ENCODE measurements at regions not wholly inside any gene's neighbourhood (a gene's known extent, or its start where the extent isn't known, plus 50 kb on each side); places are given as distances from the start of the nearest gene placed in this dataset.

- DNase-seq, result no peak
Measured at GRCh38 chr18:27825689-27826088, 351.2 kb downstream of the CDH2 start.

GRCh38 chr18:27824841-27825681, 351.9 kb downstream of the CDH2 start:
- DNase-seq, result no peak

- no peak for DNase-seq
Measured at GRCh38 chr18:27824275-27824674, 352.7 kb downstream of the CDH2 start.

- no peak for DNase-seq
Measured at GRCh38 chr18:27823053-27823452, 353.9 kb downstream of the CDH2 start.

GRCh38 chr18:27808683-27809082, 368.2 kb downstream of the CDH2 start:
- DNase-seq, result no peak

- DNase-seq, result no peak
Measured at GRCh38 chr18:27803957-27804356, 373.0 kb downstream of the CDH2 start.

GRCh38 chr18:27797484-27797883, 379.4 kb downstream of the CDH2 start:
- DNase-seq, result no peak

- DNase-seq, result no peak
Measured at GRCh38 chr18:27794181-27794926, 382.6 kb downstream of the CDH2 start.

GRCh38 chr18:27793013-27793785, 383.7 kb downstream of the CDH2 start:
- DNase-seq, result no peak

GRCh38 chr18:27789406-27789805, 387.5 kb downstream of the CDH2 start:
- no peak for DNase-seq

GRCh38 chr18:27787547-27787946, 389.4 kb downstream of the CDH2 start:
- no peak for DNase-seq

GRCh38 chr18:27785815-27786471, 391.0 kb downstream of the CDH2 start:
- DNase-seq, result peak; percentile 89 to 91

GRCh38 chr18:27780061-27780745, 396.7 kb downstream of the CDH2 start:
- DNase-seq, result no peak

GRCh38 chr18:27778925-27779324, 398.0 kb downstream of the CDH2 start:
- no peak for DNase-seq

GRCh38 chr18:27778441-27778840, 398.5 kb downstream of the CDH2 start:
- no peak for DNase-seq

GRCh38 chr18:27772081-27772480, 404.8 kb downstream of the CDH2 start:
- DNase-seq, result no peak

GRCh38 chr18:27771571-27771970, 405.4 kb downstream of the CDH2 start:
- no peak for DNase-seq

GRCh38 chr18:27769152-27769551, 407.8 kb downstream of the CDH2 start:
- DNase-seq, result no peak

GRCh38 chr18:27763936-27764335, 413.0 kb downstream of the CDH2 start:
- DNase-seq, result no peak

GRCh38 chr18:27763341-27763740, 413.6 kb downstream of the CDH2 start:
- no peak for DNase-seq

- DNase-seq, result no peak
Measured at GRCh38 chr18:27762054-27762453, 414.9 kb downstream of the CDH2 start.

GRCh38 chr18:27752944-27753343, 424.0 kb downstream of the CDH2 start:
- no peak for DNase-seq
